Tibial artery (tissue), 4 donors: ENCODE measurements at regions not wholly inside any gene's neighbourhood (a gene's known extent, or its start where the extent isn't known, plus 50 kb on each side); places are given as distances from the start of the nearest gene placed in this dataset.
"Not testable (repeated sequence)": the region's sequence is repeated elsewhere in the genome, so short reads cannot be mapped to it uniquely, and the experiment has no call there.

Experiments used
- DNase-seq, 2 donors: peaks; one replicate each; pipeline ENCODE4 v3.0.0-alpha.2; 2019
- H3K27ac ChIP-seq, 2 donors: fragments of 200-600 bp; sonication (generic) in 1 of 2; 1 replicate in 1 of 2; 2 replicates in 1 of 2; pipeline ENCODE4 v1.5.1; 2018 to 2019; ENCODE audit warnings: mild to moderate bottlenecking in 1 of 2
- H3K27me3 ChIP-seq, 2 donors: fragments of 200-600 bp; sonication (generic) in 1 of 2; one replicate each; pipeline versions ENCODE4 v1.5.1 to v1.6.0; 2016 to 2019
- H3K36me3 ChIP-seq, 3 donors: fragments of 200-600 bp; sonication (generic) in 2 of 3; one replicate each; pipeline ENCODE4 v1.5.1; 2016 to 2019; ENCODE audit warnings: mild to moderate bottlenecking in 2 of 3
- H3K4me1 ChIP-seq, 4 donors: fragments of 200-600 bp; sonication (generic) in 2 of 4; 1 replicate in 3 of 4; 2 replicates in 1 of 4; pipeline ENCODE4 v1.5.1; 2016 to 2019
- H3K4me3 ChIP-seq, 2 donors: fragments of 200-600 bp; sonication (generic) in 1 of 2; 1 replicate in 1 of 2; 2 replicates in 1 of 2; pipeline ENCODE4 v1.5.1; 2018 to 2019; ENCODE audit warnings: mild to moderate bottlenecking in 2 of 2
- H3K9me3 ChIP-seq, 3 donors: fragments of 200-600 bp; sonication (generic) in 1 of 3; one replicate each; pipeline ENCODE4 v1.5.1; 2016 to 2019
- intact Hi-C: fragments of 100-400 bp; cut with DNase I; formaldehyde crosslinking; loops from one replicate; pipeline ENCODE4 v1.15.0; 2023; ENCODE audit warnings: low total_unique reads
- TF ChIP-seq, protein P1 (sequence below), 2 experiments: fragments of 200-600 bp in 1 of 2; fragments of 450-650 bp in 1 of 2; IDR thresholded peaks; one replicate each; pipeline ENCODE4 v1.5.1; 2017 to 2019; ENCODE audit warnings: antibody characterized with exemption in 2 of 2, mild to moderate bottlenecking in 1 of 2, moderate library complexity in 1 of 2

GRCh38 chr5:154646745-154647113, 108.4 kb upstream of the LARP1 start:
- DNase-seq: no peak
- TF ChIP-seq, protein P1, sequence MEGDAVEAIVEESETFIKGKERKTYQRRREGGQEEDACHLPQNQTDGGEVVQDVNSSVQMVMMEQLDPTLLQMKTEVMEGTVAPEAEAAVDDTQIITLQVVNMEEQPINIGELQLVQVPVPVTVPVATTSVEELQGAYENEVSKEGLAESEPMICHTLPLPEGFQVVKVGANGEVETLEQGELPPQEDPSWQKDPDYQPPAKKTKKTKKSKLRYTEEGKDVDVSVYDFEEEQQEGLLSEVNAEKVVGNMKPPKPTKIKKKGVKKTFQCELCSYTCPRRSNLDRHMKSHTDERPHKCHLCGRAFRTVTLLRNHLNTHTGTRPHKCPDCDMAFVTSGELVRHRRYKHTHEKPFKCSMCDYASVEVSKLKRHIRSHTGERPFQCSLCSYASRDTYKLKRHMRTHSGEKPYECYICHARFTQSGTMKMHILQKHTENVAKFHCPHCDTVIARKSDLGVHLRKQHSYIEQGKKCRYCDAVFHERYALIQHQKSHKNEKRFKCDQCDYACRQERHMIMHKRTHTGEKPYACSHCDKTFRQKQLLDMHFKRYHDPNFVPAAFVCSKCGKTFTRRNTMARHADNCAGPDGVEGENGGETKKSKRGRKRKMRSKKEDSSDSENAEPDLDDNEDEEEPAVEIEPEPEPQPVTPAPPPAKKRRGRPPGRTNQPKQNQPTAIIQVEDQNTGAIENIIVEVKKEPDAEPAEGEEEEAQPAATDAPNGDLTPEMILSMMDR (IDR thresholded peaks at IDR 0.05): no peak
- Histone ChIP-seq H3K36me3 (no peaks in the 10 kb centered on the region), H3K9me3 (no peaks in the 10 kb centered on the region), H3K4me1 (peaks cover 0 to 13% (median 7%) of the 10 kb centered on the region in 4 donors), H3K27ac (no peak overlapping the region), H3K4me3 (peak overlapping the region; percentile 29 to 45), H3K27me3 (peaks cover 0 to 4% of the 10 kb centered on the region in 2 donors)
- intact Hi-C loops: no loop called here

DNA sequence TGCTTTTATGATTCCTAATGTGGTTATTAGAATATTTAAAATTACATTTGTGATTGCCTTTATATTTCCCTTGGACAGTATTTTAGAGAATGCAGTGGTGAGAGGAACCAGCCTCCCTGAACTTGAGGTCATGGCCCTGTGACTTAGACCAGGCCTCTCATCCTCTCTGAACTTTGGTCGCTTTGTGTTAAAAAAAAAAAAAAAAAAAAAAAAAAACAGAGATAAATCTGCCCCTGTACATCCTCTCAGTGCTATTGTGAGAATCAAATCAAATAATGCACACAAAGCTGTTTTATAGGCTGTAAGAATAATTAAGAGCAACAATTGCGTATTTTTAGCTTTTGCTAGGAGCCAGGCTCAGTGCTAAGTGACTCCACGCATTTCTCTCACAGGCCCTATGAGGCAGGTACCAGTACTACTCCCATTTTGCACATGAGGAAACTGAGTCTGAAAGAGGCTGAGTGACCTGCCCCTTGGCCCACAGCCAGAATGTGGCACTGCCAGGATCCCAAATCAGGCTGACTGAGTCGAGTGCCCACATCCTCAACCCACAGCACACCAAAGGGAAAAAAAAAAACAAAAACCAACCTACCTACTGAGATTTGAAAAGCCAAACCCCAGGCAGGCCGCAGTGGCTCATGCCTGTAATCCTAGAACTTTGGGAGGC, 110.3 kb upstream of the LARP1 start:
- Histone ChIP-seq H3K36me3 (no peaks in the 10 kb centered on the region), H3K9me3 (no peaks in the 10 kb centered on the region), H3K27ac (no peak overlapping the region), H3K4me3 (no peak overlapping the region), H3K4me1 (peaks cover 0 to 13% (median 7%) of the 10 kb centered on the region in 4 donors), H3K27me3 (peaks cover 0 to 4% of the 10 kb centered on the region in 2 donors)
- intact Hi-C loops: no loop called here
- no peak for DNase-seq
- TF ChIP-seq, protein P1 (IDR thresholded peaks at IDR 0.05): no peak

- Histone ChIP-seq H3K9me3 (no peaks in the 10 kb centered on the region), H3K36me3 (no peaks in the 10 kb centered on the region), H3K4me3 (no peak overlapping the region), H3K27me3 (no peaks in the 10 kb centered on the region), H3K27ac (no peak overlapping the region), H3K4me1 (peaks cover 0 to 10% (median 7%) of the 10 kb centered on the region in 4 donors)
- TF ChIP-seq, protein P1 (IDR thresholded peaks at IDR 0.05): peak in 1 of 2 experiments; percentile 39
- DNase-seq: no peak
- intact Hi-C loops: no loop called here
Observed at GRCh38 chr5:154642499-154643245, 112.5 kb upstream of the LARP1 start.

DNA sequence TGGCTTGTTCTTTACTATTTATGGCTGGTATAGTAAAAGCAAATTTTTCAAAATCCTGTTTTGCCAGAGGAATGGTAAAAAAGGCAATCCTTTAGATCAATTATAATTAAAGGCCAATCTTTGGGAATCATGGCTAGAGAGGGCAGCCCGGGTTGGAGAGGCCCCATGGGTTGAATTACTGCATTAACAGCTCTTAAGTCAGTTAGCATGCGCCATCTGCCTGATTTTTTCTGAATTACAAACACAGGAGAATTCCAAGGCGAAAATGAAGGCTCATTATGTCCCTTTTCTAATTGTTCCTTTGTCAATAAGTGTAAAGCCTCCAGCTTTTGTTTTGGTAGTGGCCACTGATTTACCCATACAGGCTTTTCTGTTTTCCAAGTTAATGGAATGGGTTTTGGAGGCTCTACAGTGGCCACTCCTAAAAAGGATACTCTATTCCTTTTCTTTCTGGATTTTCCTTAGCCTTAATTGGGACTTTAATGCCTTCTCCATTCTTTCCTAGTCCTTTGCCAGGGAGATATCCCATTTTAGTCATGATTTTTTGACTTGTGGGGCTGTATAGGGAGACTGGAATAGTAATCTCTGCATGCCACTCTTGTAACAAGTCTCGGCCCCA, 114.9 kb upstream of the LARP1 start:
- H3K4me1 ChIP-seq, intact Hi-C loops, H3K27me3 ChIP-seq, H3K9me3 ChIP-seq, H3K4me3 ChIP-seq, H3K36me3 ChIP-seq, DNase-seq, H3K27ac ChIP-seq: not testable (repeated sequence)
- TF ChIP-seq, protein P1 (IDR thresholded peaks at IDR 0.05): peak; percentile 23 to 44

- H3K27ac ChIP-seq, H3K4me3 ChIP-seq, H3K9me3 ChIP-seq, H3K36me3 ChIP-seq, intact Hi-C loops, DNase-seq, H3K4me1 ChIP-seq, H3K27me3 ChIP-seq: not testable (repeated sequence)
Observed at GRCh38 chr5:154636786-154637185, 118.4 kb upstream of the LARP1 start.

DNA sequence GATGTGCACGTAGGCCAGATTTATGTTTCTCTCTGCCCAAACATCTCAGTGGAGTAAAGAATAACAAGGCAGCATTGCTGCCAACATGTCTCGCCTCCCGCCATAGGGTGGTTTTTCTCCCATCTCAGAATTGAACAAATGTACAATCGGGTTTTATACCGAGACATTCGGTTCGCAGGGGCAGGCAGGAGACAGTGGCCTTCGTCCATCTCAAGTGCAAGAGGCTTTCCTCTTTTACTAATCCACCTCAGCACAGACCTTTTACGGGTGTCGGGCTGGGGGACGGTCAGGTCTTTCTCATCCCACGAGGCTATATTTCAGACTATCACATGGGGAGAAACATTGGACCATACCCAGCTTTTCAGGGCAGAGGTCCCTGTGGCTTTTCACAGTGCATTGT, 118.9 kb upstream of the LARP1 start:
- H3K36me3 ChIP-seq, H3K4me1 ChIP-seq, intact Hi-C loops, DNase-seq, H3K9me3 ChIP-seq, H3K4me3 ChIP-seq, H3K27me3 ChIP-seq, H3K27ac ChIP-seq: not testable (repeated sequence)

DNA sequence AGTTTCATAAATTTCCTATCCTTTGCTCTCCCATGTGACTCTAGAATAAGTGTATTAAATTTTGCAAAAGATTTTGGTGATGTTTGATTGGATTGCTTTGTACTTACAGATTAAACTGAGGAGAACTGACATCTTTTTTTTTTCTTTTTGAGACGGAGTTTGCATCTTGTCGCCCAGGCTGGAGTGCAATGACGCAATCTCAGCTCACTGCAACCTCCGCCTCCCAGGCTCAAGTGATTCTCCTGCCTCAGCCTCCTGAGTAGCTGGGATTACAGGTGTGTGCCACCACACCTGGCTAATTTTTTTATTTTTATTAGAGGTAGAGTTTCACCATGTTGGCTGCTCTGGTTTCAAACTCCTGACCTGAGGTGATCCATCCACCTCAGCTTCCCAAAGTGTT, 121.4 kb upstream of the LARP1 start:
- DNase-seq, H3K4me1 ChIP-seq, H3K27ac ChIP-seq, H3K27me3 ChIP-seq, H3K4me3 ChIP-seq, H3K36me3 ChIP-seq, H3K9me3 ChIP-seq, intact Hi-C loops: not testable (repeated sequence)
